22Rv1 (cell line): ENCODE measurements at regions not wholly inside any gene's neighbourhood (a gene's known extent, or its start where the extent isn't known, plus 50 kb on each side); places are given as distances from the start of the nearest gene placed in this dataset.

Experiments
- ZFX ChIP-seq: fragments of 450-650 bp; IDR thresholded peaks from 2 replicates; pipeline ENCODE4 v1.6.1; 2017; ENCODE audit warnings: antibody characterized with exemption, borderline replicate concordance
- TF ChIP-seq, protein P1 (sequence below): fragments of 450-650 bp; IDR thresholded peaks from 2 replicates; pipeline ENCODE4 v1.5.1; 2017; ENCODE audit warnings: mild to moderate bottlenecking

DNA sequence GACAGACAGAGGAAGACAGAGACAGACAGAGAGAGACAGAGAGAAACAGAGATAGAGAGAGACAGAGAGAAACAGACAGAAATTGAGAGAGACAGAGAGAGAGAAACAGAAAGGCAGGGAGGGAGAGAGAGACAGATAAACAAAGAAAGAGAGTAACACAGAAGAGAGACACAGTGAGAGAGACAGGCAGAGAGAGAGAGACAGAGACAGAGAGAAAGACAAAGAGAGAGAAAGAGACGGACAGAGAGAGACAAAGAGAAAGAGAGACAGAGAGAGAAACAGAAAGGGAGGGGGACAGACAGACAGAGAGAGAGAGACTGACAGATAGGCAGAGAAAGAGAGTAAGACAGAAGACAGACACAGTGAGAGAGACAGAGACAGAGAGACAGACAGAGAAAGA is 108.5 kb upstream of the ANKRD30BL start:
- TF ChIP-seq, protein P1, sequence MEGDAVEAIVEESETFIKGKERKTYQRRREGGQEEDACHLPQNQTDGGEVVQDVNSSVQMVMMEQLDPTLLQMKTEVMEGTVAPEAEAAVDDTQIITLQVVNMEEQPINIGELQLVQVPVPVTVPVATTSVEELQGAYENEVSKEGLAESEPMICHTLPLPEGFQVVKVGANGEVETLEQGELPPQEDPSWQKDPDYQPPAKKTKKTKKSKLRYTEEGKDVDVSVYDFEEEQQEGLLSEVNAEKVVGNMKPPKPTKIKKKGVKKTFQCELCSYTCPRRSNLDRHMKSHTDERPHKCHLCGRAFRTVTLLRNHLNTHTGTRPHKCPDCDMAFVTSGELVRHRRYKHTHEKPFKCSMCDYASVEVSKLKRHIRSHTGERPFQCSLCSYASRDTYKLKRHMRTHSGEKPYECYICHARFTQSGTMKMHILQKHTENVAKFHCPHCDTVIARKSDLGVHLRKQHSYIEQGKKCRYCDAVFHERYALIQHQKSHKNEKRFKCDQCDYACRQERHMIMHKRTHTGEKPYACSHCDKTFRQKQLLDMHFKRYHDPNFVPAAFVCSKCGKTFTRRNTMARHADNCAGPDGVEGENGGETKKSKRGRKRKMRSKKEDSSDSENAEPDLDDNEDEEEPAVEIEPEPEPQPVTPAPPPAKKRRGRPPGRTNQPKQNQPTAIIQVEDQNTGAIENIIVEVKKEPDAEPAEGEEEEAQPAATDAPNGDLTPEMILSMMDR = no peak
- TF ChIP-seq ZFX = no peak
